ENCODE measurements at regions not wholly inside any gene's neighbourhood (a gene's known extent, or its start where the extent isn't known, plus 50 kb on each side); places are given as distances from the start of the nearest gene placed in this dataset.

DNA sequence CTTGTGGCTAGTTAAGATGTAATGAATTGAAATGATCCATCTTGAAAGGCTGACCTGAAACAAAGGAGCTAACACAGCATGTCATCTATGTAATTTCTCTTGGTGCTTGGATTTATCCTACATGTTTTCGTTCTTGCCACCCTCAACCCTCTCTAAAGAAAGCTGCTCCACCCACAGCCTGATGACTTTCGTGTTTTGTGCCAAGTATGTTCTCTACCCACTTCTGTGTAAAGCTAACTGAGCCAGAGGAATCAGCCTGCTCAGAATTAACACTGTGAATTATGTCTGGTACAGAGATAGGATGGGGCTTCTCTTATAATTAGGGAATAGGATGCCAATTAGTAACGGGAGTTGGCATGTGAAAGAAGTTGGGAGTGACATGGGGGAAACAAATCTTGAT, 67.9 kb upstream of the MLIP start:
- no peak for DNase-seq
- in situ Hi-C loops (cut with HindIII; ENCODE audit: low pct_ligation_motif_present, low pct_unique_long_range_greater_than_20kb, low sequenced_read_pairs) = no loop called here

DNA sequence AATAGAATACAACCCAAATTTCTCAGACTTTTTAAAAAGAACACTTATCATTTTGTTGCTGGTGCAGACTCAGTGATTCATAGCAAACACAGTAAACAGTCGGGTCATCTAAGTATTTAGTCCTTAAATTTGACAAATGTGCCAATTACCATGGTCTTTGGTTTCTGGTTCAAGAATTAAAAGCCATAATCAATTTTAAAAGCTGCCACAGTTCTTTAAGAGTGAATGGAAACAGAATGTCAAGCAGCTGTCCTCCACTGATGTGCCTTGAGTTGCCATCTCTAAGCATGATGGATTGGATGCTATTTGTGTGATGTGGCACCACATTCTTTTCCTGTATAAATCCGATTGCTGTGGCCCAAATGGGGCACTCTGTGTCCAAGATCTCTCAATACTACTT, 67.2 kb upstream of the MLIP start:
- no peak for DNase-seq
- in situ Hi-C loops (cut with HindIII; ENCODE audit: low pct_ligation_motif_present, low pct_unique_long_range_greater_than_20kb, low sequenced_read_pairs) = no loop called here

DNA sequence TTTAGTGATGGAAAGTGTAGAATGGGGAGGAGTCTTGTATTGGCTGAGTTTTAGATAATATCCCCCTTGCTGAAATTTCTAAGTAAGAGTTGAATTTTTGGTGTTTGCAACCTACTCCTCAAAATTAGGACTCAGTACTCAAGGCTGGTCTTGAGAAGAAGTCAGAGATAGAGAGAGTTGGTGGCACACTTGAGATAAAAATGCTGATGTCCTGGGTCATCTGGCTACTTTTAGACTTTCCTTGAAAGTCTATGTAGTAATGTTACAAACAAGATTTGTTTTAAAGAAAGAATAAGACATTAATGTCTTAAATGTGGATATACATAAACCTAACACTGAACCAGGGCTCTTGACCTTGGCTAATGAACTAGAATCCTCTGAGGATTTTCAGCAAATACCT, 62.5 kb upstream of the MLIP start:
- in situ Hi-C loops (cut with HindIII; ENCODE audit: low pct_ligation_motif_present, low pct_unique_long_range_greater_than_20kb, low sequenced_read_pairs) = no loop called here

DNA sequence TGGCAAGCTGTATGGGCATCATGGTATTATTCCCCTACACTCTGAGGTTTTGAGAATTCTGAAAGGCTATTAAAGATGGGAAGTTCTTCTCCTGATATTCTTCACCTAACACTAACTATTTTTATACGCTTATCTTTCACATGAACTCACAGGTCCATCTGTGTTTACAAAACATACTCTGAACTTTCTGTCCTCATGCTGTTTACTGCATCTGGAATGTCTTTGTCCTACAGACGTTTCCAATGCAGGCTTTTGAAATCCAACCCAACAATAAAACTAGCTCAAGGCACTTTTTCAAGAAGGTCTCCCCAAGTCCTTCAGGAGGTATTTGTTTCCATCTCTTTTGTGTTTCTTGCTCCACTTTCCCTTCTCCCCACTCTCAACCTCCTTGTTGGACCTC, 60.5 kb upstream of the MLIP start:
- in situ Hi-C loops (cut with HindIII; ENCODE audit: low pct_ligation_motif_present, low pct_unique_long_range_greater_than_20kb, low sequenced_read_pairs) = no loop called here

More for the DNA sequence above, 62.5 kb upstream of the MLIP start:
- no peak for DNase-seq

DNA sequence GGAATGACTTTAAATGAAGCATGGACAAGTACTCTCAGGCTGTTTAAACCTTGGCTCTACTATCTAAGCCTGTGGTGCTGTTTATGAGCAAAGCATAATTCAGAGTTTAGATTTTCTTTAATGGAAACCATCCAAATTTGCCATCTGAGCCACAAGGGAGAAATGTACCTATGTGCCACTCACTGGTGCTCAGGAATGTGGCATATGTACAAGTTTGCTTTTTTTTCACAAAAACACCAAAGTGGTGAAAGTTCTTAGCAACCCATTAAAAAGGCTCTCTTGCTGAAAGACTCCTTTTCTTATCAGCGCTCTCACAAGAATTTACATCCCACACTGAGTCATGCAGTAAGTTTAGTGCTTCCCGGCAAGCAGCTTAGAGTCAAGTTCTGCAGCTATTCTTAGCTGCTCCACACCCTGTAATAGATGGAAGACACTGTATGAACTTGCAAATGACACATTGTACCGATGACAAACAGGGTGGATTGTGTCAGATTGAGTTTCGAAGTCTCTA, 57.3 kb upstream of the MLIP start:
- in situ Hi-C loops (cut with HindIII; ENCODE audit: low pct_ligation_motif_present, low pct_unique_long_range_greater_than_20kb, low sequenced_read_pairs) = no loop called here
- DNase-seq = peak; percentile 68

More for the DNA sequence above, 60.5 kb upstream of the MLIP start:
- no peak for DNase-seq

DNA sequence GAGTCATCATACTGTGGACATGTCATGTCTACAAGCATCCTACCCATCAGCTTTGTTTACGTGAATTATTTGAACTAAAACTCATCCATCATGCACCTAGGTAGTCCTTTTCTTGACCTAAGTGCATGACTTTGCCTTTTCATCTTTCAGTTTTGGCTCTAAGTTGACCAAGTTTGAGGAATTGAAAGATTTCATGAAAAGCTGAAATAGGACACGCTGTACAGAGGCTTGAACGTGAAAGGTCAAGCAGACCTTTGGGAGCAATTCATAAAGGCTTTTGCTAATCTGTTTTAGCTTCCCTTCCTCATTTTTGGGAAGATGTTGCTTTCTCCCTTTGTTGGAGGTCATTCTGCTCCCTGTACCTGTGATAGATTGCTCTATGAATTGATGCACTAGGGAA, 55.1 kb upstream of the MLIP start:
- in situ Hi-C loops (cut with HindIII; ENCODE audit: low pct_ligation_motif_present, low pct_unique_long_range_greater_than_20kb, low sequenced_read_pairs) = no loop called here
- DNase-seq = no peak

DNA sequence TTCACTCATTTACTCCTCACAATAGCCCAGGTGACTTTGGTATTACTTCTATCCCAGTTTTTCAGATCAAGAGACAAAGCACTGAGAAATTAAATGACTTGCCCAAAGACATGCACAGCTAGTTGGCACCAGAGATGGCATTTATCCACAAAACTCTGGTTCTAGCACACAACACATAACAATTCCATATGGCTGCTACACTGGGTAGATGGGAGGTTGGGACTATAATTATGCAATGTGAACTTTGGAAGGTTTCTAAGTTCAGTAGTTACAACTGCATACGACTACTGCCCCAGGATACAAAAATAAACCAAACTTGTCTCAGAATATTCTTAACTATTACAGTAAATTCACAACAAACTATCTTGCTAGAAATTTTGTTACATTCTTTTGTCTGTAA, 54.2 kb upstream of the MLIP start:
- no peak for DNase-seq
- in situ Hi-C loops (cut with HindIII; ENCODE audit: low pct_ligation_motif_present, low pct_unique_long_range_greater_than_20kb, low sequenced_read_pairs) = no loop called here

DNA sequence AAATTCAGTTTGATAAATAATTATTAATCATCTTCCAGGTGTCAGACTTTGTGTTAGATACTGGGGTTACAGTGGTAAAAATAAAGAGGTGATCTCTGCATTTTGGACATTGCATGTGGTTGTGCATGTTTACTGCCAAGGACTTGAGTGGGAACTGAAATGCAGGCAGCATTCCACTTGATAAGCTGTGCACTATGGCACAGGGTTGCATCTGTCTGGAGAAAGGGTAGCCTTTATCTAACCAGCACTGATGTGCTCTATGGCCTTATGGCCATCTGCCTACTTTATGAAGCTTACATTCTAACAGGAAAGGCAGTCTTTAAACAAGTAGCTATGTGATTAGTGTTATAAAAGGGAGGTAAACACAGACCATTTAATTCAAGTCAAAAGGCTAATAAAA, 53.0 kb upstream of the MLIP start:
- in situ Hi-C loops (cut with HindIII; ENCODE audit: low pct_ligation_motif_present, low pct_unique_long_range_greater_than_20kb, low sequenced_read_pairs) = no loop called here

DNA sequence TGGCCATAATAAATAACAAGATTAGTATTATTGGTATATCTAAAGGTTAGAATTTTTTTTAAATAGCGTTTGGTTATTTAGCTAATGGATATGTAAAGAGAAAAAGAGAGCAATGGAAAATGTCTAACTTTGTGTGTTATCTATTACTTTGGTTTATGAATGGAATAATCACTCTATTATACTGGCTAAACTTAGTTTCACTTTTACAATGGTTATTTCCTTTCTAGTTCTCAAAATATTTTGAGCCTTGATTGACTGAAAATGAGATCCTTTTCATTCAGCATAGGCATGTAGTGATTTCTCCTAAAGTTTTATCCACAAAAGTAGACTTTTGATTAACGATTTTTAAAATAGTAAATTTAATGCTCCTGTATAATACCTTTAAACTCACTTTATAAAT, 51.6 kb upstream of the MLIP start:
- in situ Hi-C loops (cut with HindIII; ENCODE audit: low pct_ligation_motif_present, low pct_unique_long_range_greater_than_20kb, low sequenced_read_pairs) = no loop called here
- no peak for DNase-seq

More for the DNA sequence above, 53.0 kb upstream of the MLIP start:
- DNase-seq = no peak

DNA sequence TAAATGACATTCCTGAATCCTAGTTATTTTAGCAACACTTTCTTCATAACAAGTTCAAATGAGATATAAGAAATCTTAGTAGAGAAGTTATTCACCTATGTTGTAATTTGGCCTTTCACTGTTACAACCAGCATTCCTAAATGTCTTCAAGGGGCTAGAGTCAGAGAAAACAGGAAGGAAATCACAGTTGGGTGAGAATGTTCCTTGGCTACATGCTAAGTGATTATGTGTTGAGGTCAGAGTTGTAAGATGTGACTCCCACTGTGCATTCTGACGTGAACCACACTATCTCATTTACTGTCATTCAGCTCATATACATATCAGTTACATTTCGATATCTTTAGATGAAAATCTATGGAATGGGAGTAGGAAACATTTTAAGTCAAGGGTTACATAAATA, 51.0 kb upstream of the MLIP start:
- in situ Hi-C loops (cut with HindIII; ENCODE audit: low pct_ligation_motif_present, low pct_unique_long_range_greater_than_20kb, low sequenced_read_pairs) = no loop called here
- no peak for DNase-seq
